Activated CD4-positive, alpha-beta memory T cell treated with anti-CD3 and anti-CD28 coated beads, Interleukin-2, amount 10 ng/mL, durations not matched to agents 7 days and 5 days (primary cell): ENCODE measurements at regions not wholly inside any gene's neighbourhood (a gene's known extent, or its start where the extent isn't known, plus 50 kb on each side); places are given as distances from the start of the nearest gene placed in this dataset.

Experiments used
- CTCF ChIA-PET: fragments of 350-600 bp; sonication (Branson Sonifier 250); formaldehyde crosslinking; loops from one replicate; lab custom pipeline; 2021; ENCODE audit warnings: antibody characterized with exemption, inconsistent platforms; lab: Charles Lee
- POLR2A ChIA-PET: fragments of 350-600 bp; sonication (Branson Sonifier 250); formaldehyde crosslinking; loops from one replicate; lab custom pipeline; 2021; ENCODE audit warnings: antibody characterized with exemption; lab: Charles Lee
- DNase-seq: peaks from one replicate; pipeline ENCODE4 v3.0.0-alpha.2; 2020
- H3K27ac Mint-ChIP-seq: one replicate; pipeline ENCODE4 v1.8.0; 2021; ENCODE audit warnings: mild to moderate bottlenecking, mixed read lengths
- H3K27me3 Mint-ChIP-seq: one replicate; pipeline ENCODE4 v1.8.0; 2021; ENCODE audit warnings: mixed read lengths
- H3K36me3 Mint-ChIP-seq: one replicate; pipeline ENCODE4 v1.8.0; 2021; ENCODE audit warnings: low read depth, mixed read lengths
- H3K4me1 Mint-ChIP-seq: one replicate; pipeline ENCODE4 v1.8.0; 2021; ENCODE audit warnings: mixed read lengths
- H3K4me3 Mint-ChIP-seq: one replicate; pipeline ENCODE4 v1.8.0; 2021; ENCODE audit warnings: mild to moderate bottlenecking, mixed read lengths
- H3K9me3 Mint-ChIP-seq: one replicate; pipeline ENCODE4 v1.8.0; 2021; ENCODE audit warnings: mixed read lengths

DNA sequence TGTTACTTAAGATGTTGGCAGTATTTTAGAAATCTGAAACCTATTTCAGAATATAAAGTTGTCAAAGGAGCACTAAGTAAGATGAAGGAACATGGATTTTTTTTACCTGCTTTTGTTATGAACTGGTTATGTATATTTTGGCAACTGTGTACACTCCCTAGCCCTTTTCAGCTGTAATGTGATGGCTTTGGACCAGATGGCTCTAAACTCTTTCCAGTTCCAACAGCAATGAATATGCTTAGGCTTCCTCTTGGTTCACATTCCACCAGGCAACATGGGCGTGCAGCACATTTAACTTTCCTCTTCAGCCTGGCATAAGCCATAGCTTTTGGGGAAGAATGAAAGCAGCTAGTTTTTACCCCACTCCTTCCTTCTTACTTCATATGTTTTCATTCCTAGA, 95.6 kb upstream of the ADAMTS5 start:
- Mint-ChIP-seq H3K27me3 (no peaks in the 10 kb centered on the region), H3K4me3 (no peak overlapping the region), H3K4me1 (no peaks in the 10 kb centered on the region), H3K36me3 (no peaks in the 10 kb centered on the region), H3K27ac (no peak overlapping the region), H3K9me3 (peaks cover 18% of the 10 kb centered on the region)
- no peak for DNase-seq
- ChIA-PET POLR2A (no interaction called here), CTCF (no interaction called here)

DNA sequence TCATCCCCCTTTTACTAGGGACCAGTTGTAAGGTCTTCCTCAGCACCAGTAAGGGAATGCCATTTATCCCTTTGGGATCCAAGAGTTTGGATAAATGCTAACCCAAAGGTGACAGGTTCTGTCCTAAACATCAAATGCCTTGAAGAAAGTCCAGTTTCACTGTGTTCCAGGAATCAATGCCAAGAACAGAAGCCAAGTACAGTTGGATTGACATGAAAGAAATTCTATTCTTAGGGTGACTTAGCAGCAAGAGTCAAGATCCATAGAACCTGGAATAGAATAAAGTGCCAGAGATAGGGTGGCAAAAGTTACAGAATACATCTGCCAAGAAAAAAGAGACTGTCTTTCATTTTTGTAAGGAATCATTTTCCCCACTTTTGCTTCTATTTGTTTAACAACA, 94.9 kb upstream of the ADAMTS5 start:
- POLR2A ChIA-PET, result no interaction called here
- Mint-ChIP-seq H3K27me3 (no peaks in the 10 kb centered on the region), H3K4me1 (no peaks in the 10 kb centered on the region), H3K36me3 (no peaks in the 10 kb centered on the region), H3K4me3 (no peak overlapping the region), H3K9me3 (peaks cover 17% of the 10 kb centered on the region), H3K27ac (no peak overlapping the region)
- no peak for DNase-seq
- CTCF ChIA-PET, result no interaction called here

DNA sequence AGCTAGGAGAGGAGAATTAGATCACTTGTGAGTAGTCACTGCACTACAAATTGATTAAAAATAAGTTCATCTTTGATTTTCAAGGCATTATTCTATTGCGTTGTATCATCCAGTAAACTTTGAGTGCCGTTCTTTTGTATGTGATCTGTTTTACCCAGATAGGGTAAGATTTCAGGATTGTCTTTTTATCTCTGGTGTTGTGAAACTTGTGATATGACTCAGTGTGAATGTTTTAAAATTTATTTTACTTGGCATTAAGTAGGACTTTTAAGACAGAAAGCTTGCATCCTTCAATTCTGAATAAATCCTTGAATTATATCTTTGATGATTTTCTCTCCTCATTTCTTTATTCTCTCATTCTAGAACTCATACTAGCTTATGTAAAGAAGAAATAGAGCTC, 93.3 kb upstream of the ADAMTS5 start:
- POLR2A ChIA-PET, result no interaction called here
- Mint-ChIP-seq H3K4me1 (no peaks in the 10 kb centered on the region), H3K36me3 (no peaks in the 10 kb centered on the region), H3K27ac (no peak overlapping the region), H3K9me3 (peaks cover 17% of the 10 kb centered on the region), H3K27me3 (no peaks in the 10 kb centered on the region), H3K4me3 (no peak overlapping the region)
- CTCF ChIA-PET, result no interaction called here
- no peak for DNase-seq

DNA sequence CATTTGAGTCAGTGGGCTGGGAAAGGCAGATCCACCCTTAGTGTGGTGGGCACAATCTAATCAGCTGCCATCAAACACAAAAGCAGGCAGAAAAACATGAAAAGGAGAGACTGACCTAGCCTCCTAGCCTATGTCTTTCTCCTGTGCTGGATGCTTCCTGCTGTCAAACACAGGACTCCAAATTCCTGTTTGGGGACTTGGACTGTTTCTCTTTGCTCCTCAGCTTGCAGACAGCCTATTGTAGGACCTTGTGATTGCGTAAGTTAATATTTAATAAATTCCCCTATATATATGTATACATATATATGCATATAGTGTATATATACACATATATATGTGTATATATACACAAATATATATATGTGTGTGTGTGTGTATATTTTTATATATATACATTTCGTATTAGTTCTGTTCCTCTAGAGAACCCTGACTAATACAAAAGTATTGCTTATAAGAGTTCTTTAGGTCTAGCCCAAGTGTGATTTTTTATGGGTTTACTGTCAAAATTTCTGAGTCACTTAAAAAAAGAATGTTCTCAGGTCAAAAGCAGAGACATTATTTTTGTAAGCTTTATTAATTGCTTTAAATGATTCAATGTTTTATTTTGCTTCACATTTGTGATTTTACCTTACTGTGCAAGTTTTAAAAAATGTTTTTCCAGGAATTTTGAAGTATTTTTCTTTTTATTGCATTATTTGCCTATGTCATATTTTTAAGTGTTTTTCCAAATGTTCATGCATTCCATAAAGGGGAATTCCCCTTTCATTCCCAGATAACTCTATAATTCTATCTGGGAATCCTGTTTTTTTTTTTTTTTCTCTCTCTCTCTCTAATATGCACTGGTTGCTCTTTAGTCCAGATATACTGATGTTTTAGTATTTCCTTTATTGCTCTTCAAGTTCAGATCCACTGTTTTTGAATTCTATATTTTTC, 92.1 kb upstream of the ADAMTS5 start:
- Mint-ChIP-seq H3K27me3 (no peaks in the 10 kb centered on the region), H3K4me1 (no peaks in the 10 kb centered on the region), H3K9me3 (peaks cover 15% of the 10 kb centered on the region), H3K4me3 (no peak overlapping the region), H3K36me3 (no peaks in the 10 kb centered on the region), H3K27ac (no peak overlapping the region)
- no peak for DNase-seq
- ChIA-PET CTCF (no interaction called here), POLR2A (no interaction called here)

DNA sequence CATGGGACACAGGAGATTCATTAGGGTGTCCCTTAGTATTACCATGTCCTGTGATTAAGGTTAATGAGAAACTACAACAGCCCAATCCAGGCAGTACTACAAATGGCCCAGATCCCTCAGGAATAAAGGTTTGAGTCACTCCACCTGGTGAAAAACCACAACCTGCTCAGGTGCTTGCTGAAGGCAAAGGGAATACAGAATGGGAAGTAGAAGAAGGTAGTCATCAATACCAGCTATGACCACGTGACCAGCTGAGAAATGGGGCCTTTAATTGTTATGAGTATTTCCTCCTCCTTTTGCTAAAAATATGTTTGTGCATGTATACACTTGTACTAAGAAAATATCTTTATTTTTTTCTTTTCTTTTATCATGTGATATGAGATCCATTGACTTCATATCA, 91.1 kb upstream of the ADAMTS5 start:
- H3K36me3 Mint-ChIP-seq, result no peaks in the 10 kb centered on the region
- no peak overlapping the region for H3K27ac Mint-ChIP-seq
- POLR2A ChIA-PET, result no interaction called here
- H3K9me3 Mint-ChIP-seq, result peaks cover 12% of the 10 kb centered on the region
- CTCF ChIA-PET, result no interaction called here
- no peaks in the 10 kb centered on the region for H3K27me3 Mint-ChIP-seq
- H3K4me1 Mint-ChIP-seq, result no peaks in the 10 kb centered on the region
- H3K4me3 Mint-ChIP-seq, result no peak overlapping the region
- no peak for DNase-seq

DNA sequence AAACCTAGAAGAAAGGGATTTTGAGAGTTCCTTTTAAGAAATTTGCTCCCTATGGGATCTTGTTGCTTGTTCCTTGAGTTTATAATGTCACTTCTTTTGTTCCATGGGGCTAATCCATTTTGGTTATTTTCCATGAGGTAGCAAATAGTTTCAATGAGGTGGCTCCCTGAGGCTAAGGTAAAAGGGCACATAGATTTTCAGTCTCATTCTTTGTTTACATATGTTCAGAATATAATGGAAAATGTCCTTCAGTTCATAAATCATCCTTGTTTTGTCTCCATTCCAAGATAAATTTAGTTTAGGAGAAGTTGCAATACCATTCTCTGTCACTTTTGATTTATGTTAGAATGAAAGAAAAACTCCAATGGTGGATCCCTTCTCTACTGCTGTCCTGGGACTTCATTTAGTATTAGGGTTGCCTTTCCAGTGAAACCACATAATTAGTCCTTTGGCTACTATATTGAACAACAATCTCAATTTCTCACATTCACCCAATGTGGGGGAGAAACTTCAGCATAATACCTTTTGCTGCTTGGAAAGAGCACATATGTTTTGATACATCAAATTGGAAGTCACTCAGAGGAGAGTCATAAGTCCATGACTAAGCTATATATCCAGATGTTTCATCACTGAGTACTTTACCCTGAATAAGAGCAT, 80.9 kb upstream of the ADAMTS5 start:
- no peaks in the 10 kb centered on the region for H3K27me3 Mint-ChIP-seq
- H3K4me1 Mint-ChIP-seq, result no peaks in the 10 kb centered on the region
- H3K9me3 Mint-ChIP-seq, result peaks cover 7% of the 10 kb centered on the region
- ChIA-PET POLR2A (no interaction called here), CTCF (no interaction called here)
- H3K27ac Mint-ChIP-seq, result no peak overlapping the region
- no peak for DNase-seq
- H3K36me3 Mint-ChIP-seq, result no peaks in the 10 kb centered on the region
- no peak overlapping the region for H3K4me3 Mint-ChIP-seq

DNA sequence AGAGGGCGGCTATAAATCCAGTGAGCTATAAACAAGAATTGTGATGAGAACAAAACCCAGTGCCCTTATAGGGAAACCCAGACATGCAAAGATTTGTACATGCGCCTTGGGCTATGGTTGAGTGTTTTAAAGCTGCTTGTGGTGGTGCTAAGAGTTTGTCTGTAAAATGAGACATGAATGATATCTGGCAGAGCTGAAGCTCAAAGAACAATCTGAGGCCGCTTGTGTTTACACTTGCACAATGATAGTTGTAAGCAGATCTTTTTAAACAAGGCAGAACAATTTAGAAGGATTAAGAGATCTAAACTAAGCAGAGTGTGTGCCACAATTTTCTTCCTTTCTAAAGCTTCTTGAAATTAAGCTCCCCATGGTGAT, 80.4 kb upstream of the ADAMTS5 start:
- H3K4me3 Mint-ChIP-seq, result no peak overlapping the region
- peaks cover 7% of the 10 kb centered on the region for H3K9me3 Mint-ChIP-seq
- no peak for DNase-seq
- H3K36me3 Mint-ChIP-seq, result no peaks in the 10 kb centered on the region
- POLR2A ChIA-PET, result no interaction called here
- H3K27me3 Mint-ChIP-seq, result no peaks in the 10 kb centered on the region
- CTCF ChIA-PET, result no interaction called here
- H3K4me1 Mint-ChIP-seq, result no peaks in the 10 kb centered on the region
- H3K27ac Mint-ChIP-seq, result no peak overlapping the region

DNA sequence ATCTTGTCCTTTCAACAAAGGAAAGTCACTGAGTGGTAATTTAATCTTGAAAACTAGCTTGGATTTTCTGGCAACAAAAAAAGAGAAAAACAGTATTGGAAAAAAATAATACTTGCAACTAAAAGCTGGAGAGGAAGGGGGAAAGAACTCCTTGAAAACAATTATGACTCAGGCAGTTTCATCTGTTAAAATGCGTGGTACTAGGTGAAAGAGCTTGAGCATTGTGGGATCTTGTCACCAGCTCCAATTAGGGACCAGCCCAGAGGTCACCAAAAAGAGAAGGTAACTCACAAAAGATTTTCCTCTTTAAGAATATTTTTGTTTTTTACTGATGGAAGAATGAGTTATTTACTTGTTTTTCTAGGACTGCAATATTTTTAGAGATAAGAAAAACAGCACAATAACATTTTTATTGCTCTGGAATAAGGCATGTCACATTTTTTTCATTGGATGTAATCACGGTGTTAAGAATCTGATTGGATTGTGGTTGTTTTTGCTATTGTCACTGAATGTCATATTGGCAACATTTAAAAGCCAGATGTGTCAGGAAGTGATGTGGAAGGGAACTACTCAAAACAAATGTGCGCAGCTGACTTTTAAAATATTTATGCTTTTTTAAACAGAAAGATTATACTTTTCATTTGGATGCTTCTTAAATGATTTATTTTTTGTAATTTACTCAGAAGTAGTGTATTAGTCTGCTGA, 78.5 kb upstream of the ADAMTS5 start:
- peaks cover 2% of the 10 kb centered on the region for H3K9me3 Mint-ChIP-seq

DNA sequence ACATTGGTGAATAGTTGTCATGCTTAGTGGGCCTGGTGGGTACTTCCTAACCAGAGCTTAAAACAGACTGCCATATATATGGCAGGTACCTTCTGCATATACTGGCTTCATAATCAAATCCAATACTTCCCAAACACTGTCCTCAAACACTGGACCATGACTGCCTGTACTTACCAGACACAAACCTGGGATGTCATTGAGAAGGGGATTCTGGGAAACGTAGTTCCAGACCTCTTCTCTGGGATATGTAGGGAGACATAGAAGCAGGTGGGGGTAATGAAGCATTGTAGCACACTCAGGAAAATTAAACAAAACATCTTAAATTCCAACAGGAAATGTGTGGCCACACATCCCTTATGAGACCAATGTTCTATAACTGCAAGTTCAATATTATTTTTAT, 76.5 kb upstream of the ADAMTS5 start:
- DNase-seq, result no peak
- no peaks in the 10 kb centered on the region for H3K27me3 Mint-ChIP-seq
- no peaks in the 10 kb centered on the region for H3K36me3 Mint-ChIP-seq
- H3K4me3 Mint-ChIP-seq, result no peak overlapping the region
- ChIA-PET CTCF (no interaction called here), POLR2A (no interaction called here)
- H3K9me3 Mint-ChIP-seq, result peaks cover 2% of the 10 kb centered on the region
- no peak overlapping the region for H3K27ac Mint-ChIP-seq
- no peaks in the 10 kb centered on the region for H3K4me1 Mint-ChIP-seq

More for the DNA sequence above, 78.5 kb upstream of the ADAMTS5 start:
- no peak for DNase-seq
- no peaks in the 10 kb centered on the region for H3K36me3 Mint-ChIP-seq
- H3K4me3 Mint-ChIP-seq, result no peak overlapping the region
- H3K4me1 Mint-ChIP-seq, result no peaks in the 10 kb centered on the region
- POLR2A ChIA-PET, result no interaction called here
- H3K27ac Mint-ChIP-seq, result no peak overlapping the region
- no peaks in the 10 kb centered on the region for H3K27me3 Mint-ChIP-seq
- CTCF ChIA-PET, result no interaction called here

DNA sequence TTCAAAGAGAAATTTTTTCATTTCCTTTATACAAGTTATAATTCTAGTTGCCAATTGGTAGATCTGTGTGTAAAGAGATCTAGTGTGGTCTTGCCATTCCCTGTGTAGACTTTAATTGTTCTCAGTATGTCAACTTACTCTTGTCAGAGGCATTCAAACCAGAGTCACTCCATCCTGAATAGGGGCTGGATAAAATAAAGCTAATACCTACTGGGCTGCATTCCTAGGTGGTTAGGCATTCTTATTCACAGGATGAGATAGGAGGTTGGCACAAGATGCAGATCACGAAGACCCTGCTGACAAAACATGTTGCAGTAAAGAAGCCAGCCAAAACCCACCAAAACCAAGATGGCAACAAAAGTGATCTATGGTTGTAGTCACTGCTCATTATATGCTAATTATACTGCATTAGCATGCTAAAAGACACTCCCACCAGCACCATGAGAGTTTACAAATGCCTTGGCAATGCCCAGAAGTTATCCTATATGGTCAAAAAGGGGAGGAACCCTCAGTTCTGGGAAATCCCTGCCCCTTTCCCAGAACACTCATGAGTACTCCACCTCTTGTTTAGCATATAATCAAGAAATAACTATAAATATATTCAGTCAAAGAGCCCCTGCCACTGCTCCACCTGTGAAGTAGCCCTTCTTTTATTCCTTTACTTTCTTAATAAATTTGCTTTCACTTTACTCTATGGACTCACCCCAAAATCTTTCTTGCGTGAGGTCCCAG, 74.0 kb upstream of the ADAMTS5 start:
- H3K4me1 Mint-ChIP-seq, result no peaks in the 10 kb centered on the region
- no peak for DNase-seq

DNA sequence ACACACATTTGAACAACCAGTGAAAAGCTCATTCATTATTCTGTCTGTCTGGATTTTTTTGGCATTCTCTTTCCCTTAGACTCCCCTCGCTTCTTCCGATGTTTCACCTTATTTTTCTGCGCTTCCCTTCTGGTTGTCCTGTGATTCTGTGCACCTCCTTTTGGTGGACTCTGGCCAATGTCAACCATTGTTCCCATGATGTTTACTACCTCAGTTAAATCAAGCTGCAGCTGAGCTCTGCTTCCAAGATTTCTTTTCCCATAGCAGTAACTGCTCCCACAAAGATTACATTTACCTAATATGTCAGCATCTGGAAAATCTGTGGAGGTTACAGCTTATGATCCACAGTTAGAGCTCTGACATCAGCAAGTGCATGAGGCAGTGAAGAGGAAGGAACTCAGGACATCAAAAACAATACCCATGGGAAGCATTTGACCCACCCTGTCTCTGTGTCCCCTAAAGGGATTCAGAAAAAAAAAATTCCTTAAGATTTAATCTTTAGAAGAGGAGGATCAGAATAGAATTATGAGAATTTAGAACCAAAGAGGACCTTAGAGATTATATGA, 69.9 kb upstream of the ADAMTS5 start:
- ChIA-PET POLR2A (no interaction called here), CTCF (no interaction called here)
- Mint-ChIP-seq H3K4me1 (no peaks in the 10 kb centered on the region), H3K36me3 (no peaks in the 10 kb centered on the region), H3K4me3 (no peak overlapping the region), H3K9me3 (no peaks in the 10 kb centered on the region), H3K27ac (no peak overlapping the region), H3K27me3 (no peaks in the 10 kb centered on the region)
- DNase-seq, result no peak

More for the DNA sequence above, 74.0 kb upstream of the ADAMTS5 start:
- H3K9me3 Mint-ChIP-seq, result peaks cover 1% of the 10 kb centered on the region
- ChIA-PET POLR2A (no interaction called here), CTCF (no interaction called here)
- no peaks in the 10 kb centered on the region for H3K27me3 Mint-ChIP-seq
- no peaks in the 10 kb centered on the region for H3K36me3 Mint-ChIP-seq
- H3K4me3 Mint-ChIP-seq, result no peak overlapping the region
- H3K27ac Mint-ChIP-seq, result no peak overlapping the region

DNA sequence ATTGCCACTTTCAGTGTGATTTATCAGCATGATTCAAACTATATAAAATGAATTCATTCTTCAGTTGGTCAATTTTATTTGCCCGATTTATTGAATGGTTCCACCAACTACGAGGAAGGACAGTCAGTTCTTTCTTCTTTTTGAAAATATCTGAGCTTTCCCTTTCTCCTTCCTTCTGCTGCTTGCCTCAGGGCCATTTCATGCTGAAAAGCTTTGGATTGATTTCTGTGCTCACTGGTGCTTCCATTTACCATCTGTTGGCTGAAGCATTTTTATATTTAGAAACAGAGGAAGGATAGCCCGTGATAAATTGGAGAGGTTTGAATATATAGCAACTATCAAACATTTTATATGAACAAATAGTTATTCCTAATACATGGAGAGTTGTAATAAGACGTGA, 68.9 kb upstream of the ADAMTS5 start:
- Mint-ChIP-seq H3K27me3 (no peaks in the 10 kb centered on the region), H3K36me3 (no peaks in the 10 kb centered on the region), H3K4me3 (no peak overlapping the region), H3K27ac (no peak overlapping the region), H3K9me3 (peaks cover 3% of the 10 kb centered on the region), H3K4me1 (no peaks in the 10 kb centered on the region)
- no peak for DNase-seq
- POLR2A ChIA-PET, result no interaction called here
- CTCF ChIA-PET, result interaction anchor here (0.6 kb wide), 1 partner anchor 157 kb away, joined by 3 read pairs; no protein-coding TSS in a partner anchor

DNA sequence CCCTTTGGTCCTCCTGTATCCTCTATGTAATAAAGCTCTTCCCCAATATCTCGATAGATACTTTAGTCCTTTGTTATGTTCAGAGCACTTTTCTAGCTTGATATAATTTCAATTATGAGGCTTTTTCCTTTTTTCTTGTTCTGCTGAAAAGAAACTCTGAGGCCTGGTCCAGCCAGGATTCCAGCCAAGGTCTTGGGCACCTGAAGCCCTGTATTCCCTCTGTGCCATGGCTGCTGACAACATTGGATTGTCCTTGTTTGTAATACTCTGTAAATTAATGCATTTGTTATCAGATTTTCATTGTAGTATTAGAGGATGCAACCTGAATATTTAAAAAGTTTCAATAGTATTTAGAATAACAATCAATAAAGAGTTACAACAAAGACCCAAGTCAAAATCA, 67.9 kb upstream of the ADAMTS5 start:
- DNase-seq, result no peak
- Mint-ChIP-seq H3K9me3 (peaks cover 4% of the 10 kb centered on the region), H3K27ac (no peak overlapping the region), H3K27me3 (no peaks in the 10 kb centered on the region), H3K4me3 (no peak overlapping the region), H3K4me1 (no peaks in the 10 kb centered on the region), H3K36me3 (no peaks in the 10 kb centered on the region)
- ChIA-PET POLR2A (no interaction called here), CTCF (no interaction called here)
